ENCODE measurements at regions not wholly inside any gene's neighbourhood (a gene's known extent, or its start where the extent isn't known, plus 50 kb on each side); places are given as distances from the start of the nearest gene placed in this dataset.
"Not testable (repeated sequence)": the region's sequence is repeated elsewhere in the genome, so short reads cannot be mapped to it uniquely, and the experiment has no call there.

DNA sequence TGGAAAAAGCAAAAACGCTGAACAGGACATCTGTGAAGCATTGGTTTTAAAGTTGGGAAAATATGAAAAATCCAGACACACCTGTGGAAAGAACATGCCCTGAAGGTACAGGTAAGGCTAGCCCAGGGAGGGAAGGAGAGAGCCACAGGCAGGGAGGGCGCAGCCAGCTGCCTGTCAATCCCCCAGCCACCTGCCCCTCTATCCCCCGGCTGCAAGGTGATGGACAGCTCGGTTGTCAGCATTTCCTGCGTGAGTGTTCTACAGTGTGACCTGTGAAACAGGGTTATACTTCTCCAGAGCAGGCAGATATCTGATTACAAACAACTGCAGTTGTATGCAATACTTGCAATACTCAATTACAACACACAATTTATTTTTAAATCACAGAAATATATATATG lies 358.1 kb downstream of the SMOC2 start:
- peaks cover 3% of the 10 kb centered on the region for H3K27me3 Mint-ChIP-seq
- H3K9me3 Mint-ChIP-seq: no peaks in the 10 kb centered on the region
- no peaks in the 10 kb centered on the region for H3K4me1 Mint-ChIP-seq (ENCODE audit: unreplicated experiment)
- no peak overlapping the region for H3K27ac Mint-ChIP-seq
- no peak for DNase-seq (ENCODE audit: extremely low spot score, unreplicated experiment)
- H3K36me3 Mint-ChIP-seq: no peaks in the 10 kb centered on the region
- H3K4me3 Mint-ChIP-seq: no peak overlapping the region
- TF ChIP-seq, protein P1, sequence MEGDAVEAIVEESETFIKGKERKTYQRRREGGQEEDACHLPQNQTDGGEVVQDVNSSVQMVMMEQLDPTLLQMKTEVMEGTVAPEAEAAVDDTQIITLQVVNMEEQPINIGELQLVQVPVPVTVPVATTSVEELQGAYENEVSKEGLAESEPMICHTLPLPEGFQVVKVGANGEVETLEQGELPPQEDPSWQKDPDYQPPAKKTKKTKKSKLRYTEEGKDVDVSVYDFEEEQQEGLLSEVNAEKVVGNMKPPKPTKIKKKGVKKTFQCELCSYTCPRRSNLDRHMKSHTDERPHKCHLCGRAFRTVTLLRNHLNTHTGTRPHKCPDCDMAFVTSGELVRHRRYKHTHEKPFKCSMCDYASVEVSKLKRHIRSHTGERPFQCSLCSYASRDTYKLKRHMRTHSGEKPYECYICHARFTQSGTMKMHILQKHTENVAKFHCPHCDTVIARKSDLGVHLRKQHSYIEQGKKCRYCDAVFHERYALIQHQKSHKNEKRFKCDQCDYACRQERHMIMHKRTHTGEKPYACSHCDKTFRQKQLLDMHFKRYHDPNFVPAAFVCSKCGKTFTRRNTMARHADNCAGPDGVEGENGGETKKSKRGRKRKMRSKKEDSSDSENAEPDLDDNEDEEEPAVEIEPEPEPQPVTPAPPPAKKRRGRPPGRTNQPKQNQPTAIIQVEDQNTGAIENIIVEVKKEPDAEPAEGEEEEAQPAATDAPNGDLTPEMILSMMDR (conservative IDR thresholded peaks at IDR 0.05): no peak

GRCh38 chr6:168796106-168796505 lies 355.1 kb downstream of the SMOC2 start:
- TF ChIP-seq, protein P1 (conservative IDR thresholded peaks at IDR 0.05): no peak
- H3K4me1 Mint-ChIP-seq (ENCODE audit: unreplicated experiment): no peaks in the 10 kb centered on the region

GRCh38 chr6:168795611-168796010 lies 354.6 kb downstream of the SMOC2 start:
- H3K36me3 Mint-ChIP-seq; DNase-seq (ENCODE audit: extremely low spot score, unreplicated experiment); H3K9me3 Mint-ChIP-seq; H3K4me3 Mint-ChIP-seq; H3K27ac Mint-ChIP-seq; H3K27me3 Mint-ChIP-seq; H3K4me1 Mint-ChIP-seq (ENCODE audit: unreplicated experiment): not testable (repeated sequence)

More at GRCh38 chr6:168796106-168796505, 355.1 kb downstream of the SMOC2 start:
- no peak for DNase-seq (ENCODE audit: extremely low spot score, unreplicated experiment)
- Mint-ChIP-seq H3K36me3 (no peaks in the 10 kb centered on the region), H3K27me3 (peaks cover 3% of the 10 kb centered on the region), H3K27ac (no peak overlapping the region), H3K9me3 (no peaks in the 10 kb centered on the region), H3K4me3 (no peak overlapping the region)

- Mint-ChIP-seq H3K27ac (no peak overlapping the region), H3K27me3 (no peaks in the 10 kb centered on the region), H3K36me3 (no peaks in the 10 kb centered on the region), H3K4me1 (ENCODE audit: unreplicated experiment) (no peaks in the 10 kb centered on the region), H3K9me3 (no peaks in the 10 kb centered on the region), H3K4me3 (no peak overlapping the region)
- TF ChIP-seq, protein P1 (conservative IDR thresholded peaks at IDR 0.05): no peak
- DNase-seq (ENCODE audit: extremely low spot score, unreplicated experiment): no peak
Observed at GRCh38 chr6:168794491-168794890, 353.5 kb downstream of the SMOC2 start.

GRCh38 chr6:168793649-168794048 lies 352.7 kb downstream of the SMOC2 start:
- Mint-ChIP-seq H3K36me3 (no peaks in the 10 kb centered on the region), H3K27ac (no peak overlapping the region), H3K9me3 (no peaks in the 10 kb centered on the region), H3K4me1 (ENCODE audit: unreplicated experiment) (no peaks in the 10 kb centered on the region), H3K4me3 (no peak overlapping the region), H3K27me3 (no peaks in the 10 kb centered on the region)
- TF ChIP-seq, protein P1 (conservative IDR thresholded peaks at IDR 0.05): no peak
- no peak for DNase-seq (ENCODE audit: extremely low spot score, unreplicated experiment)

DNA sequence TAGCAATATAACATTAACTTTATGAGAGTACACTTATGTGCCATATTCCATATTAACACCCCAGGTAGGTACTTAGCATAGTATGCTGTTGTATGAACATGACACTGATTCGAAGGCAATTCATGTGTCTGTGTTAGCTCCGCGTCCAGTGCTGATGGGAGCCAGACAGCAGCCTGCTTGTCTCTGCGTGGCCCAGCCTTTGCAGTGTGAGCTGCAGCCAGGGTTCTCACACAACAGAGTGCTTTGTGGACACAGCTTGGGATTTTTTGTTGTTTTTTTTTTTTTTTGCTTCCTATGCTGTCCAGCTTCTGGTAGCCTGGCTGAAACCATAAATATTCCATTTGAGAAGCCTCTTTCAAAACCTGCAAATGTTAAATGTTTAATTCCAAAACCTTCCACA lies 350.9 kb downstream of the SMOC2 start:
- TF ChIP-seq, protein P1 (conservative IDR thresholded peaks at IDR 0.05): no peak

More for the DNA sequence above, 350.9 kb downstream of the SMOC2 start:
- Mint-ChIP-seq H3K27ac (no peak overlapping the region), H3K4me3 (no peak overlapping the region), H3K4me1 (ENCODE audit: unreplicated experiment) (no peaks in the 10 kb centered on the region), H3K27me3 (no peaks in the 10 kb centered on the region), H3K9me3 (no peaks in the 10 kb centered on the region), H3K36me3 (no peaks in the 10 kb centered on the region)
- DNase-seq (ENCODE audit: extremely low spot score, unreplicated experiment): no peak

Data from type B pancreatic cell (in vitro differentiated cells).